ENCODE measurements at regions not wholly inside any gene's neighbourhood (a gene's known extent, or its start where the extent isn't known, plus 50 kb on each side); places are given as distances from the start of the nearest gene placed in this dataset.

GRCh38 chr7:50151001-50151400 is 58.0 kb upstream of the ZPBP start:
- Mint-ChIP-seq H3K36me3 (no peaks in the 10 kb centered on the region), H3K4me3 (no peak overlapping the region), H3K4me1 (ENCODE audit: low read depth) (peaks cover 70% of the 10 kb centered on the region), H3K27ac (no peak overlapping the region), H3K27me3 (no peaks in the 10 kb centered on the region), H3K9me3 (no peaks in the 10 kb centered on the region)
- ChIA-PET CTCF (interaction anchor here (2.0 to 3.4 kb wide), 2 partner anchors 55 to 267 kb away, joined by 7 to 13 read pairs; no protein-coding TSS in a partner anchor), POLR2A (no interaction called here)
- intact Hi-C loops (cut with micrococcal nuclease): no loop called here
- DNase-seq: no peak

GRCh38 chr7:50149369-50149768 is 56.3 kb upstream of the ZPBP start:
- intact Hi-C loops (cut with micrococcal nuclease): loop anchor here (2.0 to 5.0 kb wide), 2 partner anchors 159 to 513 kb away; no protein-coding TSS in a partner anchor
- Mint-ChIP-seq H3K4me1 (ENCODE audit: low read depth) (peaks cover 68% of the 10 kb centered on the region), H3K27ac (no peak overlapping the region), H3K27me3 (no peaks in the 10 kb centered on the region), H3K4me3 (no peak overlapping the region), H3K36me3 (no peaks in the 10 kb centered on the region), H3K9me3 (no peaks in the 10 kb centered on the region)
- DNase-seq: no peak
- ChIA-PET CTCF (interaction anchor here (1.2 to 3.4 kb wide), 4 partner anchors 56 to 319 kb away, joined by 3 to 13 read pairs (median 6); no protein-coding TSS in a partner anchor), POLR2A (interaction anchor here (0.8 kb wide), 1 partner anchor 13 kb away, joined by 3 read pairs; no protein-coding TSS in a partner anchor)

- no peaks in the 10 kb centered on the region for H3K27me3 Mint-ChIP-seq
- POLR2A ChIA-PET: interaction anchor here (0.8 kb wide), 1 partner anchor 14 kb away, joined by 3 read pairs; no protein-coding TSS in a partner anchor
- peak overlapping the region; percentile 16 for H3K4me3 Mint-ChIP-seq
- H3K27ac Mint-ChIP-seq: peak overlapping the region; percentile 54
- intact Hi-C loops (cut with micrococcal nuclease): loop anchor here (2.0 to 5.0 kb wide), 2 partner anchors 161 to 514 kb away; no protein-coding TSS in a partner anchor
- H3K36me3 Mint-ChIP-seq: no peaks in the 10 kb centered on the region
- DNase-seq: peak; percentile 41
- H3K9me3 Mint-ChIP-seq: no peaks in the 10 kb centered on the region
- peaks cover 70% of the 10 kb centered on the region for H3K4me1 Mint-ChIP-seq (ENCODE audit: low read depth)
- CTCF ChIA-PET: interaction anchor here (0.7 to 3.4 kb wide), 9 partner anchors 8 to 320 kb away, joined by 3 to 13 read pairs (median 4); no protein-coding TSS in a partner anchor
Measured at GRCh38 chr7:50147951-50148808, 55.1 kb upstream of the ZPBP start.

- no peak overlapping the region for H3K27ac Mint-ChIP-seq
- H3K27me3 Mint-ChIP-seq: no peaks in the 10 kb centered on the region
- H3K4me3 Mint-ChIP-seq: no peak overlapping the region
- ChIA-PET POLR2A (interaction anchor here (1.2 kb wide), 1 partner anchor 10 kb away, joined by 3 read pairs; no protein-coding TSS in a partner anchor), CTCF (interaction anchor here (1.3 to 6.3 kb wide), 4 partner anchors 10 to 272 kb away, joined by 3 to 96 read pairs (median 6); no protein-coding TSS in a partner anchor)
- intact Hi-C loops (cut with micrococcal nuclease): loop anchor here (5.0 kb wide), 1 partner anchor 516 kb away; no protein-coding TSS in a partner anchor
- H3K9me3 Mint-ChIP-seq: no peaks in the 10 kb centered on the region
- no peaks in the 10 kb centered on the region for H3K36me3 Mint-ChIP-seq
- H3K4me1 Mint-ChIP-seq (ENCODE audit: low read depth): peaks cover 68% of the 10 kb centered on the region
- DNase-seq: no peak
Measured at GRCh38 chr7:50146692-50147091, 53.6 kb upstream of the ZPBP start.

GRCh38 chr7:50145801-50146338 is 52.8 kb upstream of the ZPBP start:
- no peak overlapping the region for H3K4me3 Mint-ChIP-seq
- peak overlapping the region; percentile 23 for H3K27ac Mint-ChIP-seq
- intact Hi-C loops (cut with micrococcal nuclease): loop anchor here (5.0 kb wide), 1 partner anchor 516 kb away; no protein-coding TSS in a partner anchor

GRCh38 chr7:50145226-50145625 is 52.2 kb upstream of the ZPBP start:
- H3K27me3 Mint-ChIP-seq: no peaks in the 10 kb centered on the region
- ChIA-PET CTCF (interaction anchor here (0.6 to 6.3 kb wide), 5 partner anchors 10 to 273 kb away, joined by 3 to 96 read pairs (median 4); no protein-coding TSS in a partner anchor), POLR2A (no interaction called here)
- intact Hi-C loops (cut with micrococcal nuclease): loop anchor here (5.0 kb wide), 1 partner anchor 517 kb away; no protein-coding TSS in a partner anchor
- H3K9me3 Mint-ChIP-seq: no peaks in the 10 kb centered on the region
- H3K4me3 Mint-ChIP-seq: no peak overlapping the region
- H3K27ac Mint-ChIP-seq: peak overlapping the region; percentile 25
- H3K4me1 Mint-ChIP-seq (ENCODE audit: low read depth): peaks cover 55% of the 10 kb centered on the region
- DNase-seq: no peak
- H3K36me3 Mint-ChIP-seq: no peaks in the 10 kb centered on the region

More at GRCh38 chr7:50145801-50146338, 52.8 kb upstream of the ZPBP start:
- POLR2A ChIA-PET: interaction anchor here (1.2 kb wide), 1 partner anchor 11 kb away, joined by 3 read pairs; no protein-coding TSS in a partner anchor
- H3K27me3 Mint-ChIP-seq: no peaks in the 10 kb centered on the region
- H3K4me1 Mint-ChIP-seq (ENCODE audit: low read depth): peaks cover 61% of the 10 kb centered on the region
- no peak for DNase-seq
- H3K9me3 Mint-ChIP-seq: no peaks in the 10 kb centered on the region
- CTCF ChIA-PET: interaction anchor here (0.6 to 6.3 kb wide), 5 partner anchors 11 to 273 kb away, joined by 3 to 96 read pairs (median 3); no protein-coding TSS in a partner anchor
- H3K36me3 Mint-ChIP-seq: no peaks in the 10 kb centered on the region

All from activated CD4-positive, alpha-beta memory T cell treated with anti-CD3 and anti-CD28 coated beads for 36 hours (primary cell).